HepG2 (cell line): ENCODE measurements at regions not wholly inside any gene's neighbourhood (a gene's known extent, or its start where the extent isn't known, plus 50 kb on each side); places are given as distances from the start of the nearest gene placed in this dataset.

Experiments used
- ETV6 ChIP-seq: sonication (generic); formaldehyde crosslinking; conservative IDR thresholded peaks from 2 replicates; pipeline ENCODE4 v1.4.0; 2020; ENCODE audit warnings: missing genetic modification reagents
- FLYWCH1 ChIP-seq: sonication (generic); formaldehyde crosslinking; IDR thresholded peaks from 2 replicates; pipeline ENCODE4 v1.8.1; 2023; ENCODE audit warnings: mild to moderate bottlenecking, missing genetic modification reagents
- FOSL1 ChIP-seq: sonication (generic); formaldehyde crosslinking; IDR thresholded peaks from 2 replicates; pipeline ENCODE4 v1.9.0; 2021; ENCODE audit warnings: missing genetic modification reagents, borderline replicate concordance
- KDM5A ChIP-seq: fragments of 200-600 bp; sonication (generic); IDR thresholded peaks from 2 replicates; pipeline ENCODE4 v1.7.0; 2018; ENCODE audit warnings: antibody characterized with exemption, mild to moderate bottlenecking, low read length, borderline replicate concordance
- MAFK ChIP-seq, 2 experiments: IDR thresholded peaks in 1 of 2; conservative IDR thresholded peaks in 1 of 2; 2 replicates each; pipeline ENCODE4 v1.6.1; 2011; ENCODE audit warnings: improper control_type of control experiment in 2 of 2, low read length in 2 of 2
- PCBP1 ChIP-seq: fragments of 200-400 bp; formaldehyde crosslinking; IDR thresholded peaks from 2 replicates; pipeline ENCODE4 v1.6.1; 2017; ENCODE audit warnings: mild to moderate bottlenecking, low read depth, low read length, borderline replicate concordance
- PCBP2 ChIP-seq: fragments of 200-400 bp; formaldehyde crosslinking; optimal IDR thresholded peaks from 2 replicates; pipeline ENCODE3; 2018; ENCODE audit warnings: low read length, low read depth; ENCODE audit not compliant: poor library complexity, severe bottlenecking
- SIN3B ChIP-seq: fragments of 150-350 bp; IDR thresholded peaks from 2 replicates; pipeline ENCODE4 v1.6.1; 2014; ENCODE audit warnings: low read length
- SMAD1 ChIP-seq: sonication (generic); formaldehyde crosslinking; IDR thresholded peaks from 2 replicates; pipeline ENCODE4 v1.4.0; 2020; ENCODE audit warnings: missing genetic modification reagents, low read depth, mild to moderate bottlenecking, borderline replicate concordance
- SOX5 ChIP-seq: IDR thresholded peaks from 2 replicates; pipeline ENCODE4 v1.6.1; 2016; ENCODE audit warnings: borderline replicate concordance
- SP5 ChIP-seq: IDR thresholded peaks from 2 replicates; pipeline ENCODE4 v1.6.1; 2016; ENCODE audit warnings: low read depth, borderline replicate concordance
- TAF1 ChIP-seq: sonication (generic); formaldehyde crosslinking; IDR thresholded peaks from 2 replicates; pipeline ENCODE4 v1.4.0; 2020; ENCODE audit warnings: missing genetic modification reagents
- ZMAT3 ChIP-seq: sonication (generic); formaldehyde crosslinking; conservative IDR thresholded peaks from 2 replicates; pipeline ENCODE4 v1.7.0; 2021; ENCODE audit warnings: missing genetic modification reagents
- ZNF432 ChIP-seq: sonication (generic); formaldehyde crosslinking; IDR thresholded peaks from 2 replicates; pipeline ENCODE4 v1.5.0; 2020; ENCODE audit warnings: missing genetic modification reagents, mild to moderate bottlenecking, borderline replicate concordance
- ZNF550 ChIP-seq: sonication (generic); formaldehyde crosslinking; IDR thresholded peaks from 2 replicates; pipeline ENCODE4 v1.4.0; 2020; ENCODE audit warnings: mild to moderate bottlenecking, missing genetic modification reagents, borderline replicate concordance
- ZNF563 ChIP-seq: sonication (generic); formaldehyde crosslinking; IDR thresholded peaks from 2 replicates; pipeline ENCODE4 v1.8.0; 2022; ENCODE audit warnings: mild to moderate bottlenecking, moderate library complexity, missing genetic modification reagents
- ZNF616 ChIP-seq: sonication (generic); formaldehyde crosslinking; IDR thresholded peaks from 2 replicates; pipeline ENCODE4 v1.5.0; 2020; ENCODE audit warnings: low read depth, mild to moderate bottlenecking, missing genetic modification reagents
- TF ChIP-seq, protein P1 (sequence below): sonication (generic); formaldehyde crosslinking; IDR thresholded peaks from 2 replicates; pipeline ENCODE4 v1.8.1; 2023; ENCODE audit warnings: mild to moderate bottlenecking, missing genetic modification reagents
- TF ChIP-seq, protein P2 (sequence below): sonication (generic); formaldehyde crosslinking; IDR thresholded peaks from 2 replicates; pipeline ENCODE4 v1.4.0; 2020; ENCODE audit warnings: missing genetic modification reagents
- TF ChIP-seq, protein P3 (sequence below): sonication (generic); formaldehyde crosslinking; IDR thresholded peaks from 2 replicates; pipeline ENCODE4 v1.5.0; 2020; ENCODE audit warnings: mild to moderate bottlenecking, missing genetic modification reagents, borderline replicate concordance
- TF ChIP-seq, protein P4 (sequence below): fragments of 450-650 bp; IDR thresholded peaks from 2 replicates; pipeline ENCODE4 v1.6.1; 2017

DNA sequence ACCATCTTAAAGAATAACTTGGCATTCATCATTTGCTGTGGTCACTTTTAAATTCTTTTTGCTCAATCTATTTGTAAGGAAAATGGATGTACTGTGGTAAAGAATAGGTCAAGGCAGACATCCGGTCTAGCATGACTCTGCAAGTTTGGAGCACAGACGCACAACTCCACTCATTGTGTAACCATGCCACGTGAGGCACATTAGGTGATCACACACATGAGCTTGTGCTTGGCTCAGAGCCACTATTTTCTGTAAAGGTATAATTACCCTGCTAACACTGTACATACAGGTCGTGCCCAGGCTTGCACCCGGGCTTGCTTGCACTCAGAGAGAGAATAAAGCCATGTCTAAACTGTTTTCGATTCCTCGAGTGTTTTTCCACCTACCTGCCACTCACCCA, 1289.1 kb upstream of the ADGRB3 start (continued):
- TF ChIP-seq, protein P1, sequence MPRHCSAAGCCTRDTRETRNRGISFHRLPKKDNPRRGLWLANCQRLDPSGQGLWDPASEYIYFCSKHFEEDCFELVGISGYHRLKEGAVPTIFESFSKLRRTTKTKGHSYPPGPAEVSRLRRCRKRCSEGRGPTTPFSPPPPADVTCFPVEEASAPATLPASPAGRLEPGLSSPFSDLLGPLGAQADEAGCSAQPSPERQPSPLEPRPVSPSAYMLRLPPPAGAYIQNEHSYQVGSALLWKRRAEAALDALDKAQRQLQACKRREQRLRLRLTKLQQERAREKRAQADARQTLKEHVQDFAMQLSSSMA (CRISPR knock-in tag): no peak
- TF ChIP-seq ETV6: no peak
- TF ChIP-seq KDM5A: no peak
- TF ChIP-seq FOSL1 (CRISPR knock-in tag): no peak
- TF ChIP-seq ZNF616 (CRISPR knock-in tag): no peak
- TF ChIP-seq SMAD1 (CRISPR knock-in tag): no peak
- TF ChIP-seq PCBP2: no peak
- no peak for TF ChIP-seq ZNF432
- no peak for TF ChIP-seq ZNF563 (CRISPR knock-in tag)
- TF ChIP-seq SIN3B: no peak
- TF ChIP-seq ZNF550 (CRISPR knock-in tag): no peak
- TF ChIP-seq ZMAT3 (CRISPR knock-in tag): no peak
- TF ChIP-seq, protein P2, sequence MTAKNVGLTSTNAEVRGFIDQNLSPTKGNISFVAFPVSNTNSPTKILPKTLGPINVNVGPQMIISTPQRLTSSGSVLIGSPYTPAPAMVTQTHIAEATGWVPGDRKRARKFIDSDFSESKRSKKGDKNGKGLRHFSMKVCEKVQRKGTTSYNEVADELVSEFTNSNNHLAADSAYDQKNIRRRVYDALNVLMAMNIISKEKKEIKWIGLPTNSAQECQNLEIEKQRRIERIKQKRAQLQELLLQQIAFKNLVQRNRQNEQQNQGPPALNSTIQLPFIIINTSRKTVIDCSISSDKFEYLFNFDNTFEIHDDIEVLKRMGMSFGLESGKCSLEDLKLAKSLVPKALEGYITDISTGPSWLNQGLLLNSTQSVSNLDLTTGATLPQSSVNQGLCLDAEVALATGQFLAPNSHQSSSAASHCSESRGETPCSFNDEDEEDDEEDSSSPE (CRISPR knock-in tag): no peak
- TF ChIP-seq, protein P3, sequence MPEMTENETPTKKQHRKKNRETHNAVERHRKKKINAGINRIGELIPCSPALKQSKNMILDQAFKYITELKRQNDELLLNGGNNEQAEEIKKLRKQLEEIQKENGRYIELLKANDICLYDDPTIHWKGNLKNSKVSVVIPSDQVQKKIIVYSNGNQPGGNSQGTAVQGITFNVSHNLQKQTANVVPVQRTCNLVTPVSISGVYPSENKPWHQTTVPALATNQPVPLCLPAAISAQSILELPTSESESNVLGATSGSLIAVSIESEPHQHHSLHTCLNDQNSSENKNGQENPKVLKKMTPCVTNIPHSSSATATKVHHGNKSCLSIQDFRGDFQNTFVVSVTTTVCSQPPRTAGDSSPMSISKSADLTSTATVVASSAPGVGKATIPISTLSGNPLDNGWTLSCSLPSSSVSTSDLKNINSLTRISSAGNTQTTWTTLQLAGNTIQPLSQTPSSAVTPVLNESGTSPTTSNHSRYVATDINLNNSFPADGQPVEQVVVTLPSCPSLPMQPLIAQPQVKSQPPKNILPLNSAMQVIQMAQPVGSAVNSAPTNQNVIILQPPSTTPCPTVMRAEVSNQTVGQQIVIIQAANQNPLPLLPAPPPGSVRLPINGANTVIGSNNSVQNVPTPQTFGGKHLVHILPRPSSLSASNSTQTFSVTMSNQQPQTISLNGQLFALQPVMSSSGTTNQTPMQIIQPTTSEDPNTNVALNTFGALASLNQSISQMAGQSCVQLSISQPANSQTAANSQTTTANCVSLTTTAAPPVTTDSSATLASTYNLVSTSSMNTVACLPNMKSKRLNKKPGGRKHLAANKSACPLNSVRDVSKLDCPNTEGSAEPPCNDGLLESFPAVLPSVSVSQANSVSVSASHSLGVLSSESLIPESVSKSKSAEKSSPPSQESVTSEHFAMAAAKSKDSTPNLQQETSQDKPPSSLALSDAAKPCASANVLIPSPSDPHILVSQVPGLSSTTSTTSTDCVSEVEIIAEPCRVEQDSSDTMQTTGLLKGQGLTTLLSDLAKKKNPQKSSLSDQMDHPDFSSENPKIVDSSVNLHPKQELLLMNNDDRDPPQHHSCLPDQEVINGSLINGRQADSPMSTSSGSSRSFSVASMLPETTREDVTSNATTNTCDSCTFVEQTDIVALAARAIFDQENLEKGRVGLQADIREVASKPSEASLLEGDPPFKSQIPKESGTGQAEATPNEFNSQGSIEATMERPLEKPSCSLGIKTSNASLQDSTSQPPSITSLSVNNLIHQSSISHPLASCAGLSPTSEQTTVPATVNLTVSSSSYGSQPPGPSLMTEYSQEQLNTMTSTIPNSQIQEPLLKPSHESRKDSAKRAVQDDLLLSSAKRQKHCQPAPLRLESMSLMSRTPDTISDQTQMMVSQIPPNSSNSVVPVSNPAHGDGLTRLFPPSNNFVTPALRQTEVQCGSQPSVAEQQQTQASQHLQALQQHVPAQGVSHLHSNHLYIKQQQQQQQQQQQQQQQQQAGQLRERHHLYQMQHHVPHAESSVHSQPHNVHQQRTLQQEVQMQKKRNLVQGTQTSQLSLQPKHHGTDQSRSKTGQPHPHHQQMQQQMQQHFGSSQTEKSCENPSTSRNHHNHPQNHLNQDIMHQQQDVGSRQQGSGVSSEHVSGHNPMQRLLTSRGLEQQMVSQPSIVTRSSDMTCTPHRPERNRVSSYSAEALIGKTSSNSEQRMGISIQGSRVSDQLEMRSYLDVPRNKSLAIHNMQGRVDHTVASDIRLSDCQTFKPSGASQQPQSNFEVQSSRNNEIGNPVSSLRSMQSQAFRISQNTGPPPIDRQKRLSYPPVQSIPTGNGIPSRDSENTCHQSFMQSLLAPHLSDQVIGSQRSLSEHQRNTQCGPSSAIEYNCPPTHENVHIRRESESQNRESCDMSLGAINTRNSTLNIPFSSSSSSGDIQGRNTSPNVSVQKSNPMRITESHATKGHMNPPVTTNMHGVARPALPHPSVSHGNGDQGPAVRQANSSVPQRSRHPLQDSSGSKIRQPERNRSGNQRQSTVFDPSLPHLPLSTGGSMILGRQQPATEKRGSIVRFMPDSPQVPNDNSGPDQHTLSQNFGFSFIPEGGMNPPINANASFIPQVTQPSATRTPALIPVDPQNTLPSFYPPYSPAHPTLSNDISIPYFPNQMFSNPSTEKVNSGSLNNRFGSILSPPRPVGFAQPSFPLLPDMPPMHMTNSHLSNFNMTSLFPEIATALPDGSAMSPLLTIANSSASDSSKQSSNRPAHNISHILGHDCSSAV: no peak
- no peak for TF ChIP-seq FLYWCH1 (CRISPR knock-in tag)
- no peak for TF ChIP-seq PCBP1
- no peak for TF ChIP-seq SOX5 (CRISPR knock-in tag)
- TF ChIP-seq, protein P4, sequence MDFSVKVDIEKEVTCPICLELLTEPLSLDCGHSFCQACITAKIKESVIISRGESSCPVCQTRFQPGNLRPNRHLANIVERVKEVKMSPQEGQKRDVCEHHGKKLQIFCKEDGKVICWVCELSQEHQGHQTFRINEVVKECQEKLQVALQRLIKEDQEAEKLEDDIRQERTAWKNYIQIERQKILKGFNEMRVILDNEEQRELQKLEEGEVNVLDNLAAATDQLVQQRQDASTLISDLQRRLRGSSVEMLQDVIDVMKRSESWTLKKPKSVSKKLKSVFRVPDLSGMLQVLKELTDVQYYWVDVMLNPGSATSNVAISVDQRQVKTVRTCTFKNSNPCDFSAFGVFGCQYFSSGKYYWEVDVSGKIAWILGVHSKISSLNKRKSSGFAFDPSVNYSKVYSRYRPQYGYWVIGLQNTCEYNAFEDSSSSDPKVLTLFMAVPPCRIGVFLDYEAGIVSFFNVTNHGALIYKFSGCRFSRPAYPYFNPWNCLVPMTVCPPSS: no peak
- peak in 1 of 2 experiments; percentile 38; a peak in 1 of 4 replicates for TF ChIP-seq MAFK (conservative IDR thresholded peaks at IDR 0.05 in 1 of 2, IDR thresholded peaks at IDR 0.05 in 1 of 2; ENCODE audit: low read length in 2 of 2)
- TF ChIP-seq SP5: no peak
- TF ChIP-seq TAF1 (CRISPR knock-in tag): no peak
